SU-DHL-6 (cell line): ENCODE measurements at regions not wholly inside any gene's neighbourhood (a gene's known extent, or its start where the extent isn't known, plus 50 kb on each side); places are given as distances from the start of the nearest gene placed in this dataset.

Experiments used
- H2AFZ ChIP-seq: fragments of 200-600 bp; sonication (generic); 2 replicates; pipeline ENCODE4 v1.6.1; 2014; ENCODE audit warnings: low read depth, mild to moderate bottlenecking, moderate library complexity, mixed read lengths, antibody characterized with exemption, low read length; ENCODE audit not compliant: severe bottlenecking
- H3F3A ChIP-seq: fragments of 200-600 bp; shearing (Covaris generic); 2 replicates; pipeline ENCODE4 v1.6.0; 2016; ENCODE audit warnings: antibody characterized with exemption, mild to moderate bottlenecking; ENCODE audit not compliant: insufficient read depth
- H3K27ac ChIP-seq: fragments of 200-600 bp; sonication (generic); 2 replicates; pipeline ENCODE4 v1.5.1; 2016; ENCODE audit warnings: low read depth, mild to moderate bottlenecking, low read length, moderate library complexity, mixed read lengths
- H3K27me3 ChIP-seq: fragments of 200-600 bp; sonication (generic), shearing (Covaris generic); 2 replicates; pipeline ENCODE4 v1.6.0; 2014; ENCODE audit warnings: mild to moderate bottlenecking, low read length
- H3K36me3 ChIP-seq: fragments of 200-600 bp; sonication (generic); 2 replicates; pipeline ENCODE4 v1.6.1; 2014; ENCODE audit warnings: mild to moderate bottlenecking, low read length, mixed read lengths
- H3K4me2 ChIP-seq: fragments of 300-600, 200-600 bp; shearing (Covaris generic), sonication (generic); 2 replicates; pipeline ENCODE4 v1.6.0; 2014; ENCODE audit warnings: low read length, low read depth, mild to moderate bottlenecking; ENCODE audit not compliant: poor library complexity, severe bottlenecking
- H3K4me3 ChIP-seq: fragments of 200-600 bp; sonication (generic); 2 replicates; pipeline ENCODE4 v1.5.1; 2014; ENCODE audit warnings: antibody characterized with exemption, low read length, mild to moderate bottlenecking, mixed read lengths; ENCODE audit not compliant: insufficient read depth, poor library complexity, severe bottlenecking
- H3K79me2 ChIP-seq: fragments of 200-600 bp; sonication (generic); 2 replicates; pipeline ENCODE4 v1.6.1; 2014; ENCODE audit warnings: mild to moderate bottlenecking, low read length, moderate library complexity; ENCODE audit not compliant: insufficient read depth
- H3K9ac ChIP-seq: fragments of 200-600 bp; sonication (generic); 2 replicates; pipeline ENCODE4 v1.7.0; 2014; ENCODE audit warnings: mild to moderate bottlenecking, low read length
- H3K9me2 ChIP-seq: fragments of 200-600 bp; sonication (generic); replicated peaks from 2 replicates; pipeline ENCODE4 v1.6.1; 2014; ENCODE audit warnings: low read length; ENCODE audit not compliant: insufficient read depth
- H3K9me3 ChIP-seq: fragments of 200-600 bp; sonication (generic); 2 replicates; pipeline ENCODE4 v1.6.1; 2014; ENCODE audit warnings: low read length, mixed read lengths; ENCODE audit not compliant: insufficient read depth
- H4K20me1 ChIP-seq: fragments of 200-600 bp; sonication (generic); 2 replicates; pipeline ENCODE4 v1.6.1; 2014; ENCODE audit warnings: low read depth, mild to moderate bottlenecking, antibody characterized with exemption, low read length, moderate library complexity, mixed read lengths
- EZH2phosphoT487 ChIP-seq: fragments of 200-600 bp; sonication (generic), shearing (Covaris generic); conservative IDR thresholded peaks from 2 replicates; pipeline ENCODE4 v1.6.1; 2018; ENCODE audit warnings: mild to moderate bottlenecking, antibody characterized with exemption, low read length, moderate library complexity, mixed read lengths
- TF ChIP-seq, protein P1 (sequence below): fragments of 200-600 bp; sonication (generic); IDR thresholded peaks from one replicate; pipeline ENCODE4 v1.5.1; 2017; ENCODE audit warnings: antibody characterized with exemption, mild to moderate bottlenecking, low read length, moderate library complexity; ENCODE audit not compliant: insufficient read depth, poor library complexity, severe bottlenecking

DNA sequence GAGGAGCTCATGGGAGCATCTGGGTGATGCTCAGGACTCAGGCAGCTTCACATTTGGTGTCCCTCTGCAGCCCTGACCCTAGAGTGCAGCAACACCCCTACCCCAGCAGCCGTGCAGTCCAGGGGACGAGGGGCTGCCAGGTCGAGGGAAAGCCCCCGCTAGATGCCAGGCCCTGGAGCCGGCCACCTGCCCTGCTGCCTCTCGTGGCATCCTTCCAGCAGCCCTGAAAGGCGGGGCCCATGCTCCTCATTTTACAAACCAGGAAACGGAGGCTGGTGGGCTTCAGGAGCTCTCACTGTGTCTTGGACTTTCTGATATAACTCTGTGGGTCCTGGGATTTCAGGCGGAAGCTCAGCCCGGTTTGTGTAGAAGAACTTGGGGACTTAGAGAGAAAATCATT is 120.5 kb upstream of the WNT4 start:
- no peaks in the 10 kb centered on the region for H3K27me3 ChIP-seq
- no peaks in the 10 kb centered on the region for H3K79me2 ChIP-seq
- H4K20me1 ChIP-seq = no peaks in the 10 kb centered on the region
- no peaks in the 10 kb centered on the region for H3K9me3 ChIP-seq
- H3K4me2 ChIP-seq = no peak overlapping the region
- H3K4me3 ChIP-seq = no peak overlapping the region
- H2AFZ ChIP-seq = no peak overlapping the region
- H3K9me2 ChIP-seq = no peaks in the 10 kb centered on the region
- no peak overlapping the region for H3K27ac ChIP-seq
- no peak overlapping the region for H3K9ac ChIP-seq
- H3K36me3 ChIP-seq = no peaks in the 10 kb centered on the region
- TF ChIP-seq, protein P1, sequence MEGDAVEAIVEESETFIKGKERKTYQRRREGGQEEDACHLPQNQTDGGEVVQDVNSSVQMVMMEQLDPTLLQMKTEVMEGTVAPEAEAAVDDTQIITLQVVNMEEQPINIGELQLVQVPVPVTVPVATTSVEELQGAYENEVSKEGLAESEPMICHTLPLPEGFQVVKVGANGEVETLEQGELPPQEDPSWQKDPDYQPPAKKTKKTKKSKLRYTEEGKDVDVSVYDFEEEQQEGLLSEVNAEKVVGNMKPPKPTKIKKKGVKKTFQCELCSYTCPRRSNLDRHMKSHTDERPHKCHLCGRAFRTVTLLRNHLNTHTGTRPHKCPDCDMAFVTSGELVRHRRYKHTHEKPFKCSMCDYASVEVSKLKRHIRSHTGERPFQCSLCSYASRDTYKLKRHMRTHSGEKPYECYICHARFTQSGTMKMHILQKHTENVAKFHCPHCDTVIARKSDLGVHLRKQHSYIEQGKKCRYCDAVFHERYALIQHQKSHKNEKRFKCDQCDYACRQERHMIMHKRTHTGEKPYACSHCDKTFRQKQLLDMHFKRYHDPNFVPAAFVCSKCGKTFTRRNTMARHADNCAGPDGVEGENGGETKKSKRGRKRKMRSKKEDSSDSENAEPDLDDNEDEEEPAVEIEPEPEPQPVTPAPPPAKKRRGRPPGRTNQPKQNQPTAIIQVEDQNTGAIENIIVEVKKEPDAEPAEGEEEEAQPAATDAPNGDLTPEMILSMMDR = no peak
- no peak for TF ChIP-seq EZH2phosphoT487
- H3F3A ChIP-seq = no peaks in the 10 kb centered on the region

- Histone ChIP-seq H3K27ac (no peak overlapping the region), H3K9me3 (no peaks in the 10 kb centered on the region), H3K9ac (no peak overlapping the region), H3K79me2 (no peaks in the 10 kb centered on the region), H3K36me3 (no peaks in the 10 kb centered on the region), H4K20me1 (no peaks in the 10 kb centered on the region), H3K9me2 (no peaks in the 10 kb centered on the region), H3K4me3 (no peak overlapping the region), H3K4me2 (no peak overlapping the region), H2AFZ (no peak overlapping the region), H3K27me3 (no peaks in the 10 kb centered on the region), H3F3A (no peaks in the 10 kb centered on the region)
- TF ChIP-seq, protein P1 = no peak
Measured at GRCh38 chr1:22264464-22265341, 121.8 kb upstream of the WNT4 start.

- Histone ChIP-seq H3K27ac (no peak overlapping the region), H3K9me2 (no peaks in the 10 kb centered on the region), H3K27me3 (no peaks in the 10 kb centered on the region), H2AFZ (no peak overlapping the region), H3F3A (no peaks in the 10 kb centered on the region), H3K36me3 (no peaks in the 10 kb centered on the region), H3K79me2 (no peaks in the 10 kb centered on the region), H3K9me3 (no peaks in the 10 kb centered on the region), H3K9ac (no peak overlapping the region), H3K4me3 (no peak overlapping the region), H4K20me1 (no peaks in the 10 kb centered on the region), H3K4me2 (no peak overlapping the region)
- TF ChIP-seq EZH2phosphoT487 = no peak
- TF ChIP-seq, protein P1 = no peak
Measured at GRCh38 chr1:22266141-22266540, 123.2 kb upstream of the WNT4 start.
